SU-DHL-6 (cell line): ENCODE measurements at regions not wholly inside any gene's neighbourhood (a gene's known extent, or its start where the extent isn't known, plus 50 kb on each side); places are given as distances from the start of the nearest gene placed in this dataset.

Source experiments
- H2AFZ ChIP-seq: fragments of 200-600 bp; sonication (generic); 2 replicates; pipeline ENCODE4 v1.6.1; 2014; ENCODE audit warnings: low read depth, mild to moderate bottlenecking, moderate library complexity, mixed read lengths, antibody characterized with exemption, low read length; ENCODE audit not compliant: severe bottlenecking
- H3F3A ChIP-seq: fragments of 200-600 bp; shearing (Covaris generic); 2 replicates; pipeline ENCODE4 v1.6.0; 2016; ENCODE audit warnings: antibody characterized with exemption, mild to moderate bottlenecking; ENCODE audit not compliant: insufficient read depth
- H3K27ac ChIP-seq: fragments of 200-600 bp; sonication (generic); 2 replicates; pipeline ENCODE4 v1.5.1; 2016; ENCODE audit warnings: low read depth, mild to moderate bottlenecking, low read length, moderate library complexity, mixed read lengths
- H3K27me3 ChIP-seq: fragments of 200-600 bp; sonication (generic), shearing (Covaris generic); 2 replicates; pipeline ENCODE4 v1.6.0; 2014; ENCODE audit warnings: mild to moderate bottlenecking, low read length
- H3K36me3 ChIP-seq: fragments of 200-600 bp; sonication (generic); 2 replicates; pipeline ENCODE4 v1.6.1; 2014; ENCODE audit warnings: mild to moderate bottlenecking, low read length, mixed read lengths
- H3K4me2 ChIP-seq: fragments of 300-600, 200-600 bp; shearing (Covaris generic), sonication (generic); 2 replicates; pipeline ENCODE4 v1.6.0; 2014; ENCODE audit warnings: low read length, low read depth, mild to moderate bottlenecking; ENCODE audit not compliant: poor library complexity, severe bottlenecking
- H3K4me3 ChIP-seq: fragments of 200-600 bp; sonication (generic); 2 replicates; pipeline ENCODE4 v1.5.1; 2014; ENCODE audit warnings: antibody characterized with exemption, low read length, mild to moderate bottlenecking, mixed read lengths; ENCODE audit not compliant: insufficient read depth, poor library complexity, severe bottlenecking
- H3K79me2 ChIP-seq: fragments of 200-600 bp; sonication (generic); 2 replicates; pipeline ENCODE4 v1.6.1; 2014; ENCODE audit warnings: mild to moderate bottlenecking, low read length, moderate library complexity; ENCODE audit not compliant: insufficient read depth
- H3K9ac ChIP-seq: fragments of 200-600 bp; sonication (generic); 2 replicates; pipeline ENCODE4 v1.7.0; 2014; ENCODE audit warnings: mild to moderate bottlenecking, low read length
- H3K9me2 ChIP-seq: fragments of 200-600 bp; sonication (generic); replicated peaks from 2 replicates; pipeline ENCODE4 v1.6.1; 2014; ENCODE audit warnings: low read length; ENCODE audit not compliant: insufficient read depth
- H3K9me3 ChIP-seq: fragments of 200-600 bp; sonication (generic); 2 replicates; pipeline ENCODE4 v1.6.1; 2014; ENCODE audit warnings: low read length, mixed read lengths; ENCODE audit not compliant: insufficient read depth
- H4K20me1 ChIP-seq: fragments of 200-600 bp; sonication (generic); 2 replicates; pipeline ENCODE4 v1.6.1; 2014; ENCODE audit warnings: low read depth, mild to moderate bottlenecking, antibody characterized with exemption, low read length, moderate library complexity, mixed read lengths
- EZH2phosphoT487 ChIP-seq: fragments of 200-600 bp; sonication (generic), shearing (Covaris generic); conservative IDR thresholded peaks from 2 replicates; pipeline ENCODE4 v1.6.1; 2018; ENCODE audit warnings: mild to moderate bottlenecking, antibody characterized with exemption, low read length, moderate library complexity, mixed read lengths
- TF ChIP-seq, protein P1 (sequence below): fragments of 200-600 bp; sonication (generic); IDR thresholded peaks from one replicate; pipeline ENCODE4 v1.5.1; 2017; ENCODE audit warnings: antibody characterized with exemption, mild to moderate bottlenecking, low read length, moderate library complexity; ENCODE audit not compliant: insufficient read depth, poor library complexity, severe bottlenecking

DNA sequence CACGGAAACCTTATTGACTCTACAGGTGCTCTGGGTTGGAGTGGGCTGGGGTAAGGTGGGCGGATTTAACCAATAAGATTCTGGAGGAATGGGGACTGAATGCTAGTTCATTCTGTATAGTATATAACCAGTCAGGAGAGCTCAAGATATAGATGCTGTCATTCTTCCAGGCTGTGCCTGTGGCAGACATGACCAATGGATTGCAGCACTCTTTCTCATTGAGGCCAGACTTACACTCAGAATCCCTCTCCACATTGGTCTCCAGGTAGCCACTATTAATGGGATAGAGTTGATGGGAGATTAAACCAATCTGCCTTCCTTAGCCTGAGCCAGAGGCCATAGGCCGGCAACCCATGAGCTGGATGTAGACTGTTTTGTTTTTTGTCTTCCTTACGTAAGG, 82.8 kb upstream of the MEF2A start:
- Histone ChIP-seq H3K27ac (no peak overlapping the region), H3K79me2 (no peaks in the 10 kb centered on the region), H3F3A (no peaks in the 10 kb centered on the region), H3K4me3 (no peak overlapping the region), H2AFZ (no peak overlapping the region), H3K27me3 (no peaks in the 10 kb centered on the region), H3K36me3 (no peaks in the 10 kb centered on the region), H3K9me3 (no peaks in the 10 kb centered on the region), H3K9me2 (no peaks in the 10 kb centered on the region), H3K4me2 (no peak overlapping the region), H3K9ac (no peak overlapping the region), H4K20me1 (no peaks in the 10 kb centered on the region)
- TF ChIP-seq EZH2phosphoT487, result no peak
- TF ChIP-seq, protein P1, sequence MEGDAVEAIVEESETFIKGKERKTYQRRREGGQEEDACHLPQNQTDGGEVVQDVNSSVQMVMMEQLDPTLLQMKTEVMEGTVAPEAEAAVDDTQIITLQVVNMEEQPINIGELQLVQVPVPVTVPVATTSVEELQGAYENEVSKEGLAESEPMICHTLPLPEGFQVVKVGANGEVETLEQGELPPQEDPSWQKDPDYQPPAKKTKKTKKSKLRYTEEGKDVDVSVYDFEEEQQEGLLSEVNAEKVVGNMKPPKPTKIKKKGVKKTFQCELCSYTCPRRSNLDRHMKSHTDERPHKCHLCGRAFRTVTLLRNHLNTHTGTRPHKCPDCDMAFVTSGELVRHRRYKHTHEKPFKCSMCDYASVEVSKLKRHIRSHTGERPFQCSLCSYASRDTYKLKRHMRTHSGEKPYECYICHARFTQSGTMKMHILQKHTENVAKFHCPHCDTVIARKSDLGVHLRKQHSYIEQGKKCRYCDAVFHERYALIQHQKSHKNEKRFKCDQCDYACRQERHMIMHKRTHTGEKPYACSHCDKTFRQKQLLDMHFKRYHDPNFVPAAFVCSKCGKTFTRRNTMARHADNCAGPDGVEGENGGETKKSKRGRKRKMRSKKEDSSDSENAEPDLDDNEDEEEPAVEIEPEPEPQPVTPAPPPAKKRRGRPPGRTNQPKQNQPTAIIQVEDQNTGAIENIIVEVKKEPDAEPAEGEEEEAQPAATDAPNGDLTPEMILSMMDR, result no peak

DNA sequence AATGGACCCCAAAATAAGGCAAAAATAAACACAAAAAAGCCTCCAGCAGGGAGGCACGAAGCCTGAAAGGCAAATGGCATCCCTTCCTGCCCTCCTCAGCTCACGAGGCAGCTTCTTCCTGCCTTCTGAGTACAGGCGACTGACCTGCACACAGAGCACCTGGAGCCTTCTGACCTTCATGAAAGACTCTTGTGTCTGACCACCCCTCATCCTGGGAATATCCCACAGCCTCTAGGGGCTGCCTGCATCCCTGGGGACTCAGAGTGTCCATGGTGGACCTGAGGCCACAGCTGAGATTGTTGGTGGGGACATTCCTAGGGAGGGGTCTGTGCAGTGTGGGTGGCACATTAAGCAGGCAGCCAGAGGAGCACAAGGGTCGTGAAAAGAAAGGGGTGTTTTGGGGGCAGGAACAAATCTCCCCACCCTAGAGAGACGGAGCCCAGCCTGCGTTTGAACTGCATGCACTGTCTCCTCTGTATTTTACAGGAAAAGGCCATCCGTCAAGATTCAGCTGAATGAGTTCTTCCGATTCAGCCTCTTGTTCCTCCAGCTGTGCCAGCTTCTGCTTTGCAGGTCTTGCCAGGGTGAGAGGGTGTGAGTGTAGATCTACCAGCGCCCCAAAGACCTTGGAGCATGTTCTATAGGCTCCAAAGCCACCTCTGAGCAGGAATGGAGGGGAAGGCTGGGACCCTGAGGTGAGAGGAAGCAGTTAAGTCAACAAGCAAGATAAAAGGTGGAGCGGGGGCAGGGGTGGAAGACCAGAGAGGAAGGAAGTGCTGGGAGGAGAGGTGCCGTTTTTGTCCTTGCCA, 80.4 kb upstream of the MEF2A start:
- Histone ChIP-seq H3K9ac (no peak overlapping the region), H3K4me3 (no peak overlapping the region), H3K79me2 (no peaks in the 10 kb centered on the region), H3K4me2 (no peak overlapping the region), H3K27ac (no peak overlapping the region), H3K9me2 (no peaks in the 10 kb centered on the region), H3K27me3 (no peaks in the 10 kb centered on the region), H3F3A (no peaks in the 10 kb centered on the region), H3K9me3 (no peaks in the 10 kb centered on the region), H4K20me1 (no peaks in the 10 kb centered on the region), H3K36me3 (no peaks in the 10 kb centered on the region), H2AFZ (no peak overlapping the region)
- TF ChIP-seq, protein P1, result no peak
- no peak for TF ChIP-seq EZH2phosphoT487

DNA sequence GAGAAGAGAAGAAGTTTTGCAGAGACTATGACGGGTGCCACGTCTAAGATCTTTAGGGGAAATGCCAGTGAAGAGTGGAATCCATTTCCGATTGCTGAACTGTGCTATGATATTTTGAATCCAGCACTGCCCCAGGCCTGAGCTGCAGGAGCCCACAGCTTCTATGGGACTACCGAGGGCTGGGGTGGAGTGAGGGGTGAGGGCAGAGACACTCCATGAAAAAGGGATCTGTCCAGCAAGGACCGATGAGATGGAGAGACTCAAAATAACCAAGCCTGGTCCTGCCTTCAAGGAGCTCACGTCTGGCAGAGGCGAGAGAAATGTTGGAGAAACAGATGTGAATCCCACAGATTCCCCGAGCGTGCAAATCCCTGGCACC, 79.8 kb upstream of the MEF2A start:
- no peak overlapping the region for H3K27ac ChIP-seq

More for the DNA sequence above, 79.8 kb upstream of the MEF2A start:
- H3F3A ChIP-seq, result no peaks in the 10 kb centered on the region
- no peak overlapping the region for H3K9ac ChIP-seq
- H3K79me2 ChIP-seq, result no peaks in the 10 kb centered on the region
- H3K9me2 ChIP-seq, result no peaks in the 10 kb centered on the region
- H3K9me3 ChIP-seq, result no peaks in the 10 kb centered on the region
- H4K20me1 ChIP-seq, result no peaks in the 10 kb centered on the region
- no peaks in the 10 kb centered on the region for H3K36me3 ChIP-seq
- no peaks in the 10 kb centered on the region for H3K27me3 ChIP-seq
- no peak overlapping the region for H3K4me3 ChIP-seq
- no peak overlapping the region for H2AFZ ChIP-seq
- no peak for TF ChIP-seq EZH2phosphoT487
- TF ChIP-seq, protein P1, result no peak
- no peak overlapping the region for H3K4me2 ChIP-seq
